Body of pancreas (tissue), 4 donors: ENCODE measurements at regions not wholly inside any gene's neighbourhood (a gene's known extent, or its start where the extent isn't known, plus 50 kb on each side); places are given as distances from the start of the nearest gene placed in this dataset.

Experiments
- ATAC-seq: fragments of 150-250 bp; one replicate; pipeline ENCODE4 v1.9.1; 2016
- DNase-seq, 4 donors: peaks; one replicate each; pipeline ENCODE4 v3.0.0-alpha.2; 2019
- H3K27ac ChIP-seq, 4 donors: fragments of 200-600 bp; sonication (generic); 1 replicate in 3 of 4; 2 replicates in 1 of 4; pipeline versions ENCODE4 v1.5.1 to v1.6.1; 2016 to 2019; ENCODE audit warnings: mild to moderate bottlenecking in 1 of 4, mixed read lengths in 1 of 4, moderate library complexity in 1 of 4
- H3K27me3 ChIP-seq, 2 donors: fragments of 200-600 bp; sonication (generic); one replicate each; pipeline ENCODE4 v1.6.0; 2016; ENCODE audit warnings: mild to moderate bottlenecking in 1 of 2
- H3K36me3 ChIP-seq, 2 donors: fragments of 200-600 bp; sonication (generic); replicated peaks in 1 of 2; 2 replicates each; pipeline ENCODE4 v1.5.1; 2016; ENCODE audit warnings: low read depth in 2 of 2; ENCODE audit not compliant: insufficient read depth in 1 of 2
- H3K4me1 ChIP-seq: fragments of 200-600 bp; sonication (generic); one replicate; pipeline ENCODE4 v1.6.0; 2016
- H3K4me3 ChIP-seq, 2 donors: fragments of 200-600 bp; sonication (generic); 1 replicate in 1 of 2; 2 replicates in 1 of 2; pipeline ENCODE4 v1.5.1; 2016 to 2019
- H3K9me3 ChIP-seq, 3 donors: fragments of 200-600 bp; sonication (generic); 1 replicate in 2 of 3; 2 replicates in 1 of 3; pipeline ENCODE4 v1.5.1; 2016
- POLR2A ChIP-seq, 3 donors: fragments of 450-650 bp; IDR thresholded peaks; one replicate each; pipeline ENCODE4 v1.6.1; 2016; ENCODE audit warnings: antibody characterized with exemption in 3 of 3, mild to moderate bottlenecking in 2 of 3
- whole genome bisulfite sequencing, 2 donors: methylation state at CpG; one replicate each; pipeline ENCODE4 v1.1.5; 2017; 5-methylcytosine and 5-hydroxymethylcytosine counted together
- intact Hi-C: fragments of 100-400 bp; cut with DNase I; formaldehyde crosslinking; loops from one replicate; pipeline ENCODE4 v1.15.1; 2023
- TF ChIP-seq, protein P1 (sequence below), 7 experiments: fragments of 450-650 bp in 4 of 7; fragments of 200-600 bp in 3 of 7; sonication (generic) in 3 of 7; IDR thresholded peaks; one replicate each; pipeline ENCODE4 v1.5.1; 2016 to 2019; ENCODE audit warnings: antibody characterized with exemption in 7 of 7

- intact Hi-C loops: no loop called here
- ATAC-seq (no peak), DNase-seq (no peak)
- TF ChIP-seq, protein P1, sequence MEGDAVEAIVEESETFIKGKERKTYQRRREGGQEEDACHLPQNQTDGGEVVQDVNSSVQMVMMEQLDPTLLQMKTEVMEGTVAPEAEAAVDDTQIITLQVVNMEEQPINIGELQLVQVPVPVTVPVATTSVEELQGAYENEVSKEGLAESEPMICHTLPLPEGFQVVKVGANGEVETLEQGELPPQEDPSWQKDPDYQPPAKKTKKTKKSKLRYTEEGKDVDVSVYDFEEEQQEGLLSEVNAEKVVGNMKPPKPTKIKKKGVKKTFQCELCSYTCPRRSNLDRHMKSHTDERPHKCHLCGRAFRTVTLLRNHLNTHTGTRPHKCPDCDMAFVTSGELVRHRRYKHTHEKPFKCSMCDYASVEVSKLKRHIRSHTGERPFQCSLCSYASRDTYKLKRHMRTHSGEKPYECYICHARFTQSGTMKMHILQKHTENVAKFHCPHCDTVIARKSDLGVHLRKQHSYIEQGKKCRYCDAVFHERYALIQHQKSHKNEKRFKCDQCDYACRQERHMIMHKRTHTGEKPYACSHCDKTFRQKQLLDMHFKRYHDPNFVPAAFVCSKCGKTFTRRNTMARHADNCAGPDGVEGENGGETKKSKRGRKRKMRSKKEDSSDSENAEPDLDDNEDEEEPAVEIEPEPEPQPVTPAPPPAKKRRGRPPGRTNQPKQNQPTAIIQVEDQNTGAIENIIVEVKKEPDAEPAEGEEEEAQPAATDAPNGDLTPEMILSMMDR (IDR thresholded peaks at IDR 0.05): no peak
- TF ChIP-seq POLR2A (IDR thresholded peaks at IDR 0.05): no peak
- no peaks in the 10 kb centered on the region for H3K9me3 ChIP-seq
- no peaks in the 10 kb centered on the region for H3K4me1 ChIP-seq
- H3K36me3 ChIP-seq: no peaks in the 10 kb centered on the region
- H3K27me3 ChIP-seq: no peaks in the 10 kb centered on the region
- H3K27ac ChIP-seq: no peak overlapping the region
- WGBS, 2 donors: 61 to 68% methylated on average over 3 of the region's 3 CpGs
- H3K4me3 ChIP-seq: no peak overlapping the region
These were observed 778.8 kb downstream of the SEMA5A start for GRCh38 chr5:8767111-8767510.

- TF ChIP-seq POLR2A (IDR thresholded peaks at IDR 0.05): no peak
- intact Hi-C loops: no loop called here
These were observed 778.1 kb downstream of the SEMA5A start for GRCh38 chr5:8767746-8768145.

DNA sequence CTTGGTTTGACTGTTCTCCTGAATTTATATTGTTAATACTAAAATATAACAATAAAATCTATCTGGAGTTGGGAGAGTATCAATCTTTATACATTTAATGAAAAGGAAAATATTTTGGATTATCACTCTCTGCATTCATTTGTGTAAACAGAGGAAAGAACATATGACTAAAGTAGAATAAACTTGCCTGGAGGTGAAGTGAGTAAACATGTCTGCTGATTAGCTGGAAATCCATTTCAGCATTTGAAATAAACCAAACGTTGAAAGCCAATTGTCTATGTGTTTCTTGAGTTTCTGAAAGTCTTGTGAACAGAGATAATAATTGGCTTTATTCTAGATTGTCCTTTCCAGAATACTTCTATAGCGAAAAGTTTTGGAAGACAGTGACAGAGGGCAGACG, 776.2 kb downstream of the SEMA5A start:
- TF ChIP-seq, protein P1 (IDR thresholded peaks at IDR 0.05): no peak
- TF ChIP-seq POLR2A (IDR thresholded peaks at IDR 0.05): no peak
- DNase-seq: no peak
- Histone ChIP-seq H3K4me1 (no peaks in the 10 kb centered on the region), H3K27me3 (no peaks in the 10 kb centered on the region), H3K4me3 (no peak overlapping the region), H3K36me3 (no peaks in the 10 kb centered on the region), H3K9me3 (no peaks in the 10 kb centered on the region), H3K27ac (no peak overlapping the region)
- no peak for ATAC-seq
- intact Hi-C loops: no loop called here
- 67 to 69% methylated on average over 3 of the region's 3 CpGs for WGBS, 2 donors

More at GRCh38 chr5:8767746-8768145, 778.1 kb downstream of the SEMA5A start:
- WGBS, 2 donors: 50 to 55% methylated on average over 3 of the region's 3 CpGs
- no peaks in the 10 kb centered on the region for H3K36me3 ChIP-seq
- H3K27me3 ChIP-seq: no peaks in the 10 kb centered on the region
- no peak for DNase-seq
- ATAC-seq: no peak
- H3K9me3 ChIP-seq: no peaks in the 10 kb centered on the region
- H3K4me1 ChIP-seq: no peaks in the 10 kb centered on the region
- no peak overlapping the region for H3K27ac ChIP-seq
- H3K4me3 ChIP-seq: no peak overlapping the region

DNA sequence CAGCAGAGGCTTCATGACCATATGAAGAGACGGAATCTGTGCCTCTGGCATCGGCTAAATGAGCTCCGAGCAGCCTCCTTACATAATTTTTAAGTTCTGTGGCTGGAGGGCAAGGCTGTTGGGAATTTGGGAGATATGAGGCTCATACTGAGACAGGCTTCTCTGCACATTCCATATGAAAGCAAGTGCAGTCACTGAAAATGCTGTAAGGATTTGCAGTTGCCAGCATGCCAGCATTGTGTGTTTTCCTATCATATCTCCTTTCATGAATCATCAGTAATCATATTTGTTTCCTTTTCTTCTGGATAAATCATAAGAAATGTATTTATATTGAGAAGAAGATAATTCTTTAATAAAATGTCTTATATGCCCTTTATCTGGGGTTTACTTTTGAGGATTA, 775.4 kb downstream of the SEMA5A start:
- ATAC-seq (no peak), DNase-seq (no peak)
- WGBS, 2 donors: 65 to 84% methylated on average over 3 of the region's 3 CpGs
- Histone ChIP-seq H3K9me3 (no peaks in the 10 kb centered on the region), H3K4me3 (no peak overlapping the region), H3K36me3 (no peaks in the 10 kb centered on the region), H3K27ac (no peak overlapping the region), H3K4me1 (no peaks in the 10 kb centered on the region), H3K27me3 (no peaks in the 10 kb centered on the region)
- intact Hi-C loops: no loop called here
- no peak for TF ChIP-seq POLR2A (IDR thresholded peaks at IDR 0.05)
- TF ChIP-seq, protein P1 (IDR thresholded peaks at IDR 0.05): no peak

- H3K4me3 ChIP-seq: no peak overlapping the region
- 62 to 63% methylated on average over 5 of the region's 5 CpGs for WGBS, 2 donors
- no peaks in the 10 kb centered on the region for H3K9me3 ChIP-seq
- H3K27me3 ChIP-seq: no peaks in the 10 kb centered on the region
- no peak overlapping the region for H3K27ac ChIP-seq
- ATAC-seq (no peak), DNase-seq (no peak)
- TF ChIP-seq, protein P1 (IDR thresholded peaks at IDR 0.05): no peak
- TF ChIP-seq POLR2A (IDR thresholded peaks at IDR 0.05): no peak
- no peaks in the 10 kb centered on the region for H3K4me1 ChIP-seq
- intact Hi-C loops: no loop called here
- no peaks in the 10 kb centered on the region for H3K36me3 ChIP-seq
These were observed 772.7 kb downstream of the SEMA5A start for GRCh38 chr5:8773046-8773615.
